B cell (primary cell): ENCODE measurements at regions not wholly inside any gene's neighbourhood (a gene's known extent, or its start where the extent isn't known, plus 50 kb on each side); places are given as distances from the start of the nearest gene placed in this dataset.

Experiments
- ATAC-seq: fragments of 200-7000 bp; cut with Tn5 transposase; one replicate; pipeline ENCODE4 v1.10.0; 2021; ENCODE audit warnings: low read depth, mild to moderate bottlenecking, moderate number of reproducible peaks, moderate library complexity
- CTCF ChIA-PET: fragments of 350-600 bp; sonication (Branson Sonifier 250); formaldehyde crosslinking; loops from one replicate; lab custom pipeline; 2021; ENCODE audit warnings: antibody characterized with exemption, inconsistent platforms; lab: Charles Lee
- POLR2A ChIA-PET: fragments of 350-600 bp; sonication (Branson Sonifier 250); formaldehyde crosslinking; loops from one replicate; lab custom pipeline; 2021; ENCODE audit warnings: antibody characterized with exemption; lab: Charles Lee
- DNase-seq: peaks from one replicate; pipeline ENCODE4 v3.0.0; 2013
- H2AFZ ChIP-seq: 2 replicates; pipeline ENCODE4 v1.6.1; 2012; ENCODE audit warnings: mild to moderate bottlenecking, low read depth, low read length; ENCODE audit not compliant: insufficient read depth, poor library complexity, severe bottlenecking
- H3K27ac ChIP-seq, 2 donors: 1 replicate in 1 of 2; 2 replicates in 1 of 2; pipeline ENCODE4 v1.5.1; 2012 to 2013; ENCODE audit warnings: low read length in 2 of 2, mild to moderate bottlenecking in 2 of 2, moderate library complexity in 1 of 2
- H3K27me3 ChIP-seq, 4 experiments: fragments of 200-600 bp in 1 of 4; sonication (generic) in 1 of 4; replicated peaks in 1 of 4; 1 replicate in 2 of 4; 2 replicates in 2 of 4; pipeline versions ENCODE4 v1.6.1 to v1.7.0; 2013 to 2016; ENCODE audit warnings: low read length in 3 of 4, mild to moderate bottlenecking in 2 of 4, mixed read lengths in 1 of 4, moderate library complexity in 1 of 4; ENCODE audit not compliant: insufficient read depth in 4 of 4, control insufficient read depth in 3 of 4; ENCODE audit errors: control extremely low read depth in 1 of 4
- H3K36me3 ChIP-seq, 2 experiments: replicated peaks in 1 of 2; 1 replicate in 1 of 2; 2 replicates in 1 of 2; pipeline versions ENCODE4 v1.6.1 to v1.7.1; 2013; ENCODE audit warnings: low read length in 1 of 2; ENCODE audit not compliant: insufficient read depth in 2 of 2, control insufficient read depth in 1 of 2; ENCODE audit errors: control extremely low read depth in 1 of 2, extremely low read depth in 1 of 2
- H3K4me1 ChIP-seq, 2 donors: fragments of 200-600 bp in 1 of 2; sonication (generic) in 1 of 2; 1 replicate in 1 of 2; 2 replicates in 1 of 2; pipeline versions ENCODE4 v1.5.1 to v1.6.1; 2013 to 2017; ENCODE audit warnings: low read length in 2 of 2; ENCODE audit not compliant: control insufficient read depth in 2 of 2, insufficient read depth in 2 of 2
- H3K4me2 ChIP-seq: replicated peaks from 2 replicates; pipeline ENCODE3; 2012; ENCODE audit warnings: mild to moderate bottlenecking, low read depth, low read length; ENCODE audit not compliant: poor library complexity, severe bottlenecking
- H3K4me3 ChIP-seq, 5 experiments: fragments of 200-600 bp in 1 of 5; sonication (generic) in 1 of 5; 1 replicate in 3 of 5; 2 replicates in 2 of 5; pipeline versions ENCODE4 v1.5.1 to v1.7.0; 2011 to 2016; ENCODE audit warnings: low read length in 4 of 5, mild to moderate bottlenecking in 4 of 5, low read depth in 2 of 5, control low read depth in 1 of 5, moderate library complexity in 1 of 5; ENCODE audit not compliant: insufficient read depth in 1 of 5; ENCODE audit errors: control extremely low read depth in 1 of 5, extremely low read depth in 1 of 5
- H3K79me2 ChIP-seq: fragments of 200-600 bp; sonication (generic); one replicate; pipeline ENCODE4 v1.6.0; 2016; ENCODE audit warnings: low read length; ENCODE audit not compliant: control insufficient read depth, insufficient read depth
- H3K9ac ChIP-seq: fragments of 200-600 bp; sonication (generic); 2 replicates; pipeline ENCODE4 v1.6.1; 2017; ENCODE audit warnings: mild to moderate bottlenecking, low read length, moderate library complexity
- H3K9me3 ChIP-seq, 3 donors: one replicate each; pipeline versions ENCODE4 v1.6.1 to v1.7.1; 2013; ENCODE audit warnings: low read length in 2 of 3; ENCODE audit not compliant: control insufficient read depth in 2 of 3, insufficient read depth in 1 of 3; ENCODE audit errors: control extremely low read depth in 1 of 3
- H4K20me1 ChIP-seq: 2 replicates; pipeline ENCODE4 v1.6.0; 2012; ENCODE audit warnings: mild to moderate bottlenecking, low read length; ENCODE audit not compliant: insufficient read depth, control insufficient read depth, poor library complexity, severe bottlenecking
- H3K27ac Mint-ChIP-seq: one replicate; pipeline ENCODE4 v1.8.0; 2021; ENCODE audit warnings: mixed read lengths
- H3K27me3 Mint-ChIP-seq: one replicate; pipeline ENCODE4 v1.8.0; 2021; ENCODE audit warnings: mixed read lengths
- H3K4me1 Mint-ChIP-seq: one replicate; pipeline ENCODE4 v1.8.0; 2021; ENCODE audit warnings: mixed read lengths
- H3K4me3 Mint-ChIP-seq: one replicate; pipeline ENCODE4 v1.8.0; 2021; ENCODE audit warnings: mixed read lengths
- H3K9me3 Mint-ChIP-seq: one replicate; pipeline ENCODE4 v1.8.0; 2022; ENCODE audit warnings: mixed read lengths; ENCODE audit not compliant: insufficient read depth
- CTCF ChIP-seq: fragments of 200-600 bp; IDR thresholded peaks from one replicate; pipeline ENCODE4 v1.8.0; 2022; ENCODE audit warnings: antibody characterized with exemption, mild to moderate bottlenecking
- EZH2 ChIP-seq: IDR thresholded peaks from 2 replicates; pipeline ENCODE4 v1.6.1; 2012; ENCODE audit warnings: borderline replicate concordance, low read depth, mild to moderate bottlenecking, moderate library complexity, low read length; ENCODE audit not compliant: insufficient read depth, poor library complexity, severe bottlenecking
- WGBS: methylation state at CpG from one replicate; pipeline ENCODE4 v1.1.5; 2013; ENCODE audit warnings: missing lambda C conversion rate; ENCODE audit not compliant: insufficient coverage; 5-methylcytosine and 5-hydroxymethylcytosine counted together
- intact Hi-C: fragments of 100-400 bp; cut with micrococcal nuclease; formaldehyde crosslinking; loops from one replicate; pipeline ENCODE4 v1.10.0; 2022

- Histone ChIP-seq H3K4me1 (no peaks in the 10 kb centered on the region), H4K20me1 (no peaks in the 10 kb centered on the region), H2AFZ (no peak overlapping the region), H3K4me2 (no peak overlapping the region), H3K79me2 (no peaks in the 10 kb centered on the region), H3K27ac (no peak overlapping the region), H3K36me3 (no peaks in the 10 kb centered on the region), H3K9me3 (peaks cover 0 to 3% (median 0%) of the 10 kb centered on the region in 3 donors), H3K9ac (no peak overlapping the region), H3K27me3 (no peaks in the 10 kb centered on the region), H3K4me3 (no peak overlapping the region)
- ChIA-PET POLR2A (no interaction called here), CTCF (no interaction called here)
- DNase-seq, result no peak
- H3K27ac Mint-ChIP-seq, result no peak overlapping the region
- intact Hi-C loops, result no loop called here
- peaks cover 4% of the 10 kb centered on the region for H3K27me3 Mint-ChIP-seq
- H3K9me3 Mint-ChIP-seq, result peaks cover 6% of the 10 kb centered on the region
- no peak overlapping the region for H3K4me3 Mint-ChIP-seq
- ATAC-seq, result no peak
- H3K4me1 Mint-ChIP-seq, result no peaks in the 10 kb centered on the region
- TF ChIP-seq CTCF (no peak), EZH2 (no peak)
- no CpG with 5 or more reads among the region's 1 CpG for WGBS
Measured at GRCh38 chr6:56401477-56402070, 154.2 kb upstream of the COL21A1 start.

- no peak overlapping the region for H3K27ac Mint-ChIP-seq
- intact Hi-C loops, result no loop called here
- H3K9ac ChIP-seq, result no peak overlapping the region
Measured at GRCh38 chr6:56400273-56400672, 152.9 kb upstream of the COL21A1 start.

More at GRCh38 chr6:56400273-56400672, 152.9 kb upstream of the COL21A1 start:
- Histone ChIP-seq H3K4me1 (no peaks in the 10 kb centered on the region), H3K27ac (no peak overlapping the region), H3K36me3 (no peaks in the 10 kb centered on the region), H4K20me1 (no peaks in the 10 kb centered on the region), H3K79me2 (no peaks in the 10 kb centered on the region), H3K4me3 (no peak overlapping the region), H3K27me3 (no peaks in the 10 kb centered on the region), H3K4me2 (no peak overlapping the region), H3K9me3 (peaks cover 0 to 3% (median 0%) of the 10 kb centered on the region in 3 donors), H2AFZ (no peak overlapping the region)
- no peak overlapping the region for H3K4me3 Mint-ChIP-seq
- ChIA-PET CTCF (no interaction called here), POLR2A (no interaction called here)
- DNase-seq (no peak), ATAC-seq (no peak)
- peaks cover 6% of the 10 kb centered on the region for H3K9me3 Mint-ChIP-seq
- H3K4me1 Mint-ChIP-seq, result no peaks in the 10 kb centered on the region
- H3K27me3 Mint-ChIP-seq, result peaks cover 2% of the 10 kb centered on the region
- 50% methylated on average over 2 of the region's 4 CpGs for WGBS
- no peak for TF ChIP-seq CTCF
- TF ChIP-seq EZH2, result no peak
